Cardiac muscle cell (in vitro differentiated cells and primary cell): ENCODE measurements at regions not wholly inside any gene's neighbourhood (a gene's known extent, or its start where the extent isn't known, plus 50 kb on each side); places are given as distances from the start of the nearest gene placed in this dataset.
"Not testable (repeated sequence)": the region's sequence is repeated elsewhere in the genome, so short reads cannot be mapped to it uniquely, and the experiment has no call there.

Experiments used
- DNase-seq, 2 donors: peaks; one replicate each; pipeline versions ENCODE4 v3.0.0 to v3.0.0-alpha.2; 2010 to 2017; ENCODE audit warnings: low read depth in 1 of 2, low spot score in 1 of 2
- H3K27ac ChIP-seq: fragments of 200-600 bp; sonication (generic); 2 replicates; pipeline ENCODE4 v1.5.1; 2016
- H3K27me3 ChIP-seq: fragments of 200-600 bp; sonication (generic); 2 replicates; pipeline ENCODE4 v1.6.0; 2016; ENCODE audit warnings: control low read depth
- H3K36me3 ChIP-seq: fragments of 200-600 bp; sonication (generic); 2 replicates; pipeline ENCODE4 v1.5.1; 2016; ENCODE audit warnings: control low read depth
- H3K4me1 ChIP-seq: fragments of 200-600 bp; sonication (generic); 2 replicates; pipeline ENCODE4 v1.8.1; 2017; ENCODE audit warnings: low read depth, mild to moderate bottlenecking, mixed run types
- H3K4me3 ChIP-seq: fragments of 200-600 bp; sonication (generic); 2 replicates; pipeline ENCODE4 v1.5.1; 2016; ENCODE audit warnings: mild to moderate bottlenecking
- H3K9me3 ChIP-seq: fragments of 200-600 bp; sonication (generic); 2 replicates; pipeline ENCODE4 v1.5.1; 2017; ENCODE audit warnings: low read depth, mild to moderate bottlenecking, control low read depth
- CTCF ChIP-seq: IDR thresholded peaks from 2 replicates; pipeline ENCODE4 v1.5.1; 2012; ENCODE audit warnings: low read depth, mild to moderate bottlenecking, low read length

- no peak overlapping the region for H3K4me3 ChIP-seq
- no peaks in the 10 kb centered on the region for H3K36me3 ChIP-seq
- TF ChIP-seq CTCF: no peak
- H3K27ac ChIP-seq: no peak overlapping the region
- no peaks in the 10 kb centered on the region for H3K9me3 ChIP-seq
- no peaks in the 10 kb centered on the region for H3K4me1 ChIP-seq
- DNase-seq: no peak
- H3K27me3 ChIP-seq: no peaks in the 10 kb centered on the region
Measured at GRCh38 chr4:153095448-153096204, 108.6 kb upstream of the TRIM2 start.

DNA sequence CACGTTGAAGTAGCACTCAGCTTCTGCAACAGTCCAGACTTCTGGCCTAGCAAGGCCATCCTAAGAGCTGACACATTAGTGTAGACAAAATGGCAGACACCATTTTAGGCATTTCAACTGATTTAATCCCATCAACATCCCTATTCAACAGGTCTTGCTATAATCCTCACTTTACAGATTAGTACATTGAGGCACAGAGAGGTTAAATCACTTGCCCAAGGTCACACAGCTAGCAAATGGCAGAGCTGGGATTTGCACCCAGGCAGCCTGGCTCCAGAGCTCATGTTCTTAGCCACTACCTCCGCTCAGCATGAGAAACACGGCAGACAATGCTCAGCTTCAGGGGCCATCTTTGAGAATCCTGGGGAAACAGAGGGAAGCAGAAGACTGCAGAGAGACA lies 107.9 kb upstream of the TRIM2 start:
- Histone ChIP-seq H3K4me3 (no peak overlapping the region), H3K9me3 (no peaks in the 10 kb centered on the region), H3K36me3 (no peaks in the 10 kb centered on the region), H3K27me3 (no peaks in the 10 kb centered on the region), H3K27ac (no peak overlapping the region), H3K4me1 (no peaks in the 10 kb centered on the region)
- DNase-seq: no peak
- no peak for TF ChIP-seq CTCF

- TF ChIP-seq CTCF: no peak
- Histone ChIP-seq H3K36me3 (no peaks in the 10 kb centered on the region), H3K27ac (no peak overlapping the region)
Measured at GRCh38 chr4:153098427-153098826, 105.8 kb upstream of the TRIM2 start.

DNA sequence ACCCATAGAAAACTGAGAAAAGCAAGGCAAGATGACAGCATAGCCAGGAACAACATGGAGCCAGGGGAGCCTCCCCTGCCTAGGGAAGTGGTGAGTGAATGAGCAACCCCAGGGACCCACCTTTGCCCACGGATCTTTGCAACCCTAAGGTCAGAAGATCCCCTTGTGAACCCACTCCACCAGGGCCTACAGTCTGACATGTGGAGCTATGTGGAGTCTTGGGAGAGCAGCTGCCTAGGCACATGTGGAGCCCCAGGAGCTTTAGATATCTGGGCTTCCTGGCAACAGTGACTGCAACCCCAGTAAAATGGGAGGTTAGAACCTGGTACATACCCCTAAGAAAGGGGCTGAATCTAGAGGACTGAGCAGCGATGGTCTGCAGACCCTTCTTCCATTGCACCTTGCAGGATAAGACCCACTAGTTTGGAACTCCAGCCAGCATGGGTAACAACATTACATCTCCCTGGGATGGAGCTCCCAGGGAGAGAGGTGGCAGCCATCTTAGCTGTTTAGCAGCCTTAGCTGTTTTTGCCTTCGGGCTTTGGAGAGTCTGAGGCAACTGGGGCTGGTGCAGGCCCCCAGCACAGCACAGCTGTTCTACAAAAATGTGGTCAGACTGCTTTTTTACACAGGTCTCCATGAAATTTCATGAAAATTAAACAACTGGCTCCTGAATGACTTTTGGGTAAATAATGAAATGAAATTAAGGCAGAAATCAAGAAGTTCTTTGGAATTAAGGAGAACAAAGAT lies 104.7 kb upstream of the TRIM2 start:
- no peak overlapping the region for H3K4me3 ChIP-seq
- no peak overlapping the region for H3K27ac ChIP-seq
- no peak for DNase-seq
- H3K9me3 ChIP-seq: no peaks in the 10 kb centered on the region
- no peaks in the 10 kb centered on the region for H3K27me3 ChIP-seq
- TF ChIP-seq CTCF: no peak
- no peaks in the 10 kb centered on the region for H3K4me1 ChIP-seq
- no peaks in the 10 kb centered on the region for H3K36me3 ChIP-seq

More at GRCh38 chr4:153098427-153098826, 105.8 kb upstream of the TRIM2 start:
- no peak overlapping the region for H3K4me3 ChIP-seq
- H3K9me3 ChIP-seq: no peaks in the 10 kb centered on the region
- H3K27me3 ChIP-seq: no peaks in the 10 kb centered on the region
- DNase-seq: no peak
- no peaks in the 10 kb centered on the region for H3K4me1 ChIP-seq

- H3K4me3 ChIP-seq, H3K27ac ChIP-seq, DNase-seq, H3K27me3 ChIP-seq, H3K4me1 ChIP-seq, H3K9me3 ChIP-seq, H3K36me3 ChIP-seq: not testable (repeated sequence)
Measured at GRCh38 chr4:153106736-153107135, 97.5 kb upstream of the TRIM2 start.

DNA sequence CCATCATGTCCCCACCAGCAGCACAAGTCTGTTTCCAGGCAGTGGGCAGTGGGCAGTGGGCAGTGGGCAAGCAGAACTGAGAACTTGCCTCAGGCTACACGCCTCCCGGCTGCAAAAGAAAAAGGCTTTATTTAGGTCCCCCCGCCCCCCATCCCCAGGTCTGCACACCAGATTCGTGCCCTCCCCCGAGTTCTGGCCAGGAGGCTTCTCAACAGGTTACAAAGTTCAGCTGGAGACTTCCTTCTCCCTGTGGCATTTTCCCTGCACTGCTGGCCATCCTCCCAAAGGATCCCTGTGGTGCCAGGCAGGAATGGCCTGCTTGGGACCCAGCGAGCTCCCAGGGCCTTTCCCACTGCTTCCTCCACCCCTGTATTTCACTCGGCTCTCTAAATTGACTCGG lies 97.0 kb upstream of the TRIM2 start:
- no peaks in the 10 kb centered on the region for H3K4me1 ChIP-seq
- no peak for TF ChIP-seq CTCF
- no peaks in the 10 kb centered on the region for H3K9me3 ChIP-seq
- no peak for DNase-seq
- H3K27me3 ChIP-seq: no peaks in the 10 kb centered on the region
- no peak overlapping the region for H3K4me3 ChIP-seq
- H3K36me3 ChIP-seq: no peaks in the 10 kb centered on the region
- H3K27ac ChIP-seq: no peak overlapping the region
